ENCODE measurements at regions not wholly inside any gene's neighbourhood (a gene's known extent, or its start where the extent isn't known, plus 50 kb on each side); places are given as distances from the start of the nearest gene placed in this dataset.
"Not testable (repeated sequence)": the region's sequence is repeated elsewhere in the genome, so short reads cannot be mapped to it uniquely, and the experiment has no call there.

DNA sequence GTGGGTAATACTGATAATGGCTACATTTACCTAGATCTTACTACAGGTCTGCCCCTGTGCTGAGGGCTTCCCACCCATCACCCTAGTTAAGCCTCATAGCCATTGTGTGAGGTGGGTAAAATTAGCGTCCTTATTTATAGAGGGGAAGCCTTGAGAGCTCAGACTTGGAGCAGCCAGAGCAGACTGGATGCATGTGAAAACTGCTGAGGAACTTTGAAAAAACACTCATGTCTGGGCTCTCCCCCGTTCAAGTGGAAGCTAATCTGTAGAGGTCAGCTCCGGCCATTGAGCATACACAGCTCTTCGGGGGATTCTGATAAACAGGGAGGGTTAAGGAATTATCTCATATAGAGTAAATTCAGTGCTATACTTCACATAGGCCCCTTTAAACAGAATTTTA lies 389.7 kb downstream of the RPS6KC1 start:
- Histone ChIP-seq H3K9me3 (replicated peaks in 1 of 11) (0 out of 22 replicates have a peak, but pooled peaks cover 0 to 3% (median 0%) of the 10 kb centered on the region in 11 experiments), H3K4me1 (peaks cover 0 to 6% (median 0%) of the 10 kb centered on the region in 10 experiments; a peak in 2 of 20 replicates), H4K20me1 (no peaks in the 10 kb centered on the region), H3K27ac (no peak overlapping the region), H3K36me3 (no peaks in the 10 kb centered on the region), H3K4me2 (no peak overlapping the region), H3K4me3 (no peak overlapping the region), H3K9ac (no peak overlapping the region), H3K27me3 (no peaks in the 10 kb centered on the region)
- no peak for TF ChIP-seq Cebpa-rat (IDR thresholded peaks at IDR 0.05)

DNA sequence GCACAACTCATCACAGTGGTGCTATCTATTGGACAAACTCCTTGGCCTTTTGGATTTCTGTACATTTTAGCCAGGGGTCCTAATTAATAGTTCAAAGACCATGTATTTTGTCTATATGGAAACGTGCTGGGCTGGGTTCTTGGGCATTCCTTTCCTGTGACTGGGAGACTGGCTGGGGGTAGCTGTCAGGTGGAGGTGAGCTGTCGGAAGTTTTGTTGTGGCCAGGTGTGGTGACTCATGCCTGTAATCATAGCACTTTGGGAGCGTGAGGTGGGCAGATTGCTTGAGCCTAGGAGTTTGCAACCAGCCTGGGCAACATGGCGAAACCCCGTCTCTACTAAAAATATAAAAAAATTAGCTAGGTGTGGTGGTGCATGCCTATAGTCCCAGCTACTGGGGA lies 392.4 kb downstream of the RPS6KC1 start:
- 0 out of 22 replicates have a peak, but pooled peaks cover 0 to 2% (median 0%) of the 10 kb centered on the region in 11 experiments for H3K9me3 ChIP-seq (replicated peaks in 1 of 11)
- no peaks in the 10 kb centered on the region for H3K27me3 ChIP-seq
- H3K4me3 ChIP-seq = no peak overlapping the region
- H3K4me2 ChIP-seq = no peak overlapping the region
- TF ChIP-seq Cebpa-rat (IDR thresholded peaks at IDR 0.05) = no peak
- H4K20me1 ChIP-seq = no peaks in the 10 kb centered on the region
- peaks cover 0 to 5% (median 2%) of the 10 kb centered on the region in 10 experiments; a peak in 9 of 20 replicates for H3K4me1 ChIP-seq
- H3K9ac ChIP-seq = no peak overlapping the region
- no peaks in the 10 kb centered on the region for H3K36me3 ChIP-seq
- no peak overlapping the region for H3K27ac ChIP-seq

DNA sequence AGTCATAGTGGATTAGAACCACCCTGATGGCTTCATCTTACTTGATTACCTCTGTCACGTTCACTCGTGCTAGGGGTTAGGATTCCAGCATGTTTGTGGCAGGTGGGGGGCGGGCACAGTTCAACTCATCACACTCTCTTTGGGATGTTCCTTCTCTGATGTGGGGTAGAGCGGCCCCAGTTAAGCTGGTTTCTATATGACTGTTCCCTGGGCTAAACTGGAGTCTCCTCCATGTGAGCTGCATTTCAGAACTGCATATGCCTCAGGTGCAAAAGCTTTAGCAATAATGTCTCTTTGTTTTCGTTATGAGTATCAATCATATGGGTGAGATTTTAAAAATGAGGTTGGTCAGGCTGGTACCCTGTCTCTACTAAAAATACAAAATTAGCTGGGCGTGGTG lies 393.2 kb downstream of the RPS6KC1 start:
- Histone ChIP-seq H3K4me2 (no peak overlapping the region), H3K27ac (no peak overlapping the region), H3K36me3 (no peaks in the 10 kb centered on the region), H3K4me1 (peaks cover 0 to 13% (median 9%) of the 10 kb centered on the region in 10 experiments; a peak in 13 of 20 replicates), H4K20me1 (no peaks in the 10 kb centered on the region), H3K9me3 (replicated peaks in 1 of 11) (no peaks in the 10 kb centered on the region), H3K27me3 (no peaks in the 10 kb centered on the region), H3K4me3 (no peak overlapping the region), H3K9ac (no peak overlapping the region)
- TF ChIP-seq Cebpa-rat (IDR thresholded peaks at IDR 0.05) = no peak

DNA sequence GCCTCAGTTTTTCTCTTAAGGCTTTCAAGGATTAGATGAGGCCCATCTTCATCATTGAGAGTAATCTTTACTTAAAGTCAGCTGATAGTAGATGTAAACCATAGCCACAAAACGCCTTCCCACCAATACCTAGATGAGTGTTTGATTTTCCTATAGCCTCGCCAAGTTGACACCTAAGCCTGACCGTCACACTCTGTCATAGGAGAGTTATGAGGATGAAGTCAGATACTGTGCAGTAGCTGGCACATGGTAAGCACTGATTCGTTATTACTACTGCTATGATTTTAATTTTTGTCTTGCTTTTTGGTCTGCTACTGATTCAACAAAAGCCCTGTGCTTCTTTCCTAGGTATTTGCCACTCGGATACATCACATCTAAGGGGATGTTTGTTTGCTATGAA lies 395.5 kb downstream of the RPS6KC1 start:
- Histone ChIP-seq H4K20me1 (no peaks in the 10 kb centered on the region), H3K9me3 (replicated peaks in 1 of 11) (no peaks in the 10 kb centered on the region), H3K9ac (no peak overlapping the region), H3K4me2 (no peak overlapping the region), H3K27ac (no peak overlapping the region), H3K4me1 (peaks cover 0 to 23% (median 15%) of the 10 kb centered on the region in 10 experiments; a peak in 13 of 20 replicates), H3K4me3 (no peak overlapping the region), H3K27me3 (no peaks in the 10 kb centered on the region), H3K36me3 (no peaks in the 10 kb centered on the region)
- TF ChIP-seq Cebpa-rat (IDR thresholded peaks at IDR 0.05) = no peak

DNA sequence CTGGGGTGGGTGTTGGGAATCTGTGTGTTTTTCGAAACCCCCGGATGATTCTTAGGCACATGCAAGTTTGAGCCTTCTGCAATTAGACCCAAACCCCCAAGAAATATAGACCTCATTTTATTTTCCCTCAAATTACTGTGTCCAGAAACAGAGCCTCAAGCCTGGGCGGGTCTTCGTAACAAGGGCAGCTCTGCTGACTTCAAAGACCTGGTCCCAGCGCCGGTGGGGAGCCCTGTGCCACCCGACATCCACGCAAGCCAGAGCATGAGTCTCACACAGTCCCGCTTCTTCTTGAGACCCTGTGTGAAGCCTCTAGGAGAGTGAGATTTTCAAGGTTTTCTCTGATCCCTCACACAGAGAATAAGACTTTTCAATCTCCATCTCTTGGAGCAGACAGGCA lies 397.3 kb downstream of the RPS6KC1 start:
- H3K27me3 ChIP-seq = no peaks in the 10 kb centered on the region
- H3K9me3 ChIP-seq (replicated peaks in 1 of 11) = no peaks in the 10 kb centered on the region
- H3K9ac ChIP-seq = no peak overlapping the region
- no peak for TF ChIP-seq Cebpa-rat (IDR thresholded peaks at IDR 0.05)
- H3K36me3 ChIP-seq = no peaks in the 10 kb centered on the region
- peaks cover 0 to 23% (median 15%) of the 10 kb centered on the region in 10 experiments; a peak in 13 of 20 replicates for H3K4me1 ChIP-seq
- no peak overlapping the region for H3K27ac ChIP-seq
- no peak overlapping the region for H3K4me3 ChIP-seq
- H4K20me1 ChIP-seq = no peaks in the 10 kb centered on the region
- peak overlapping the region in 5 of 11 experiments; percentile 56 to 71 (median 64); a peak in 8 of 22 replicates for H3K4me2 ChIP-seq

DNA sequence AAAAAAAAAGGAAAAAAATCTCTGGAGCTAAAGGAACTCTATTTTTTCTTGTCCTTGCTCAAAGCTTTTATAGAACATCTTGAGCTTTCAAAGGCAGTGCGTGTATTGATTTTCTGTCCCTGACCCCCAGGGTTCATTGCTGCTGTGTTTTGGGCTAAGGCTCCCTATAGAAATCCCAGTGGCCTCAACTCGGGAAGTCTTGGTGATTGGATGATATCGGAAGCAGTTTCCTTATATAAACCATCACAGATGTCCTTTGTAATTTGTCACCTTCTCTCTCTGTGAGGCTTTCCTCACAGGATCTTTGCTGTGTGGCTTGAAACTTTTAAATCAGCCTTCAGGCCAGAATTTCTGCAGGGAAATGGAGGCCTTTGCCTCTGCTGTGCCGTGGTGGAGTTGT lies 397.7 kb downstream of the RPS6KC1 start:
- Histone ChIP-seq H3K4me2 (peak overlapping the region in 8 of 11 experiments; percentile 37 to 71 (median 62); a peak in 16 of 22 replicates), H3K36me3 (no peaks in the 10 kb centered on the region), H3K27me3 (no peaks in the 10 kb centered on the region), H3K4me1 (peaks cover 0 to 23% (median 15%) of the 10 kb centered on the region in 10 experiments; a peak in 13 of 20 replicates), H3K9me3 (replicated peaks in 1 of 11) (no peaks in the 10 kb centered on the region), H3K9ac (no peak overlapping the region), H3K27ac (no peak overlapping the region), H4K20me1 (no peaks in the 10 kb centered on the region), H3K4me3 (no peak overlapping the region)
- no peak for TF ChIP-seq Cebpa-rat (IDR thresholded peaks at IDR 0.05)

DNA sequence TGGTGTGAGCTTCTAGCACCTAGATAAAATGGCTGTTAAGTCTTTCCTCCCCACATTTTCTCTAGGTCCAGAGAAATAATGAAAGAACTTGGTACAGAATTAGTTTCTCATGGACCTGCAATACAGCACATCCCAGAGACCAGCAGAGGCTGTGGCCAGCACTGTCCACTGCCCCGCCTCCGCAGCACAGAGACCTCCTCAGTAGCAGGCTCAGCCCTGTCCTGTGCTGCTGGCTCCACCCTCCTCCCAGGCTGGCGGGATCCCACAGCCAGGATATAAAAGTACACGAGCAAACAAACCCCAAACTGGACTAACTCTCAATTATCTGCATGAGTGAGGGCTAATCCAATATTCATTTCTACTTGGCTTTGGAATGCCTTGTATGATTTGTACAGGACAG lies 401.5 kb downstream of the RPS6KC1 start:
- Histone ChIP-seq H3K36me3 (no peaks in the 10 kb centered on the region), H3K27ac (no peak overlapping the region), H3K9me3 (replicated peaks in 1 of 11) (no peaks in the 10 kb centered on the region), H3K4me1 (peaks cover 0 to 23% (median 15%) of the 10 kb centered on the region in 10 experiments; a peak in 13 of 20 replicates), H3K9ac (no peak overlapping the region), H3K4me2 (no peak overlapping the region), H4K20me1 (no peaks in the 10 kb centered on the region), H3K27me3 (no peaks in the 10 kb centered on the region), H3K4me3 (no peak overlapping the region)
- TF ChIP-seq Cebpa-rat (IDR thresholded peaks at IDR 0.05) = no peak

DNA sequence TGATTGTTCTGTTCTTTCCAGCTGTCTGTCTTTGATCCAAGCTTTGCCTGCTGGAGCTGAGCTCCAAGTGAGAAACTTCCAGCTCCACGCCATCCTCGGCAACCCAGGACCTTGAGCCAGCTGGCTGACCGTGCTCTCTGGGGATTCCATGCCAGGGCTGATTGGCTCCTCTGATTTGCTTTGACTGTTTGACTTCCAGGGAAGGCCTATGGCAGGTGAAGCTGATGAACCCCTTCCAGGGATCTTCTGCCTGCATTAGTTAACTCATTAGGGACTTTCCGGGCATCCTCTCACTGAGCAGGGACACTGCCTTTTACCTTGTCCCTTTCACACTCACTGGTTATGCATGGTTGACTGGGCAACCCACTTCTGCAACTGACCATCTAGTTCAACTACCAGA lies 406.1 kb downstream of the RPS6KC1 start:
- no peak overlapping the region for H3K27ac ChIP-seq
- H3K9ac ChIP-seq = no peak overlapping the region
- no peaks in the 10 kb centered on the region for H3K4me1 ChIP-seq
- H3K4me2 ChIP-seq = no peak overlapping the region
- H4K20me1 ChIP-seq = no peaks in the 10 kb centered on the region
- H3K36me3 ChIP-seq = no peaks in the 10 kb centered on the region
- no peaks in the 10 kb centered on the region for H3K27me3 ChIP-seq
- no peak for TF ChIP-seq Cebpa-rat (IDR thresholded peaks at IDR 0.05)
- no peaks in the 10 kb centered on the region for H3K9me3 ChIP-seq (replicated peaks in 1 of 11)
- H3K4me3 ChIP-seq = no peak overlapping the region

DNA sequence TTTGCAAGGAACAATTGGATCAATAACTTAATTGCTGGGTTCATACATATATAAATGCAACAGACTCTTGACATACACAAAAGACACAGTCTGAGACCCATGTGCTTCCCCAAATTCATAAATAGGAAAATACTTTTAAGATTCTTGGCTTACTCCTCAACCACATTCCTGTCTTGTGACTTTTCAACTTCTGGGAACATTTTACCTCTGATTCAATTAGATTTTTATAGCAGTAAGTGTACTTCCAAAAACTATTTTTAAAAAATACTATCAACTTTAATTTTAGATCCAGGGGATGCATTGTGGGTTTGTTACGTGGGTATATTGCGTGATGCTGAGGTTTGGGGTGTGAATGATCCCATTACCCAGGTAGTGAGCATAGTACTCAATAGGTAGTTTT lies 406.7 kb downstream of the RPS6KC1 start:
- H3K9ac ChIP-seq = no peak overlapping the region
- H3K27ac ChIP-seq = no peak overlapping the region
- H3K4me2 ChIP-seq = no peak overlapping the region
- H3K4me1 ChIP-seq = no peaks in the 10 kb centered on the region
- no peaks in the 10 kb centered on the region for H3K9me3 ChIP-seq (replicated peaks in 1 of 11)
- H3K36me3 ChIP-seq = no peaks in the 10 kb centered on the region
- no peak for TF ChIP-seq Cebpa-rat (IDR thresholded peaks at IDR 0.05)
- H3K27me3 ChIP-seq = no peaks in the 10 kb centered on the region
- no peak overlapping the region for H3K4me3 ChIP-seq
- no peaks in the 10 kb centered on the region for H4K20me1 ChIP-seq

DNA sequence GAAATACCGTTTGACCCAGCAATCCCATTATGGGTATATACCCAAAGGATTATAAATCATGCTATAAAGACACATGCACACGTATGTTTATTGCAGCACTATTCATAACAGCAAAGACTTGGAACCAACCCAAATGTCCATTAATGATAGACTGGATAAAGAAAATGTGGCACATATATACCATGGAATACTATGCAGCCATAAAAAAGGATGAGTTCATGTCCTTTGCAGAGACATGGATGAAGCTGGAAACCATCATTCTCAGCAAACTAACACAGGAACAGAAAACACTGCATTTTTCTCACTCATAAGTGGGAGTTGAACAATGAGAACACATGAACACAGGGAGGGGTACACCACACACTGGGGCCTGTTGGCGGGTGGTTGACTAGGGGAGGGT lies 411.3 kb downstream of the RPS6KC1 start:
- not testable (repeated sequence) for H3K36me3 ChIP-seq; H3K27ac ChIP-seq; H4K20me1 ChIP-seq; H3K27me3 ChIP-seq; H3K9ac ChIP-seq; H3K4me1 ChIP-seq; H3K9me3 ChIP-seq (replicated peaks in 1 of 11); H3K4me2 ChIP-seq; H3K4me3 ChIP-seq

Data from BLaER1 treated with 17β-estradiol and CSF1 and Interleukin-3, amounts not matched to agents 10 nM and 100 nM (cell line).